ENCODE measurements at regions not wholly inside any gene's neighbourhood (a gene's known extent, or its start where the extent isn't known, plus 50 kb on each side); places are given as distances from the start of the nearest gene placed in this dataset.

DNA sequence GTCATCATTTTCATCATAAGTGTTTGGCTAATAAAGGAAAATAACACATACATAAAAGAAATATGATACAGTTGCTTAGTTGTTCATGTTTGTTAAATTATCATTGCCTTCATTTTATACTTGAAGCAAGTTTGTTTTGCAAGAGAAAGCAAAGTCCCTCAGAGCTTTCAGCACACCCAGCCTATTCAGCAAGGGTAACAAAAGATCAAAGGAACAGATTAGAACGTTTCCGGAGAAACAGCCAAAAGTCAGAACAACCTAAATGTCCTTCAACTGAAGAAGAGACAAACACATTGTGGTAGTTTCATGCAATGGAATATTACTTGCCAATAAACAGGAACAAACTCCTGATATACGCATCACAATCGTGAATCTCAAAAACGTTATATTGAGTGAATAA, 380.7 kb downstream of the MZT1 start:
- TF ChIP-seq SIN3A (IDR thresholded peaks at IDR 0.05; ENCODE audit: borderline replicate concordance, low read depth, low read length) (no peak), FOXJ3 (CRISPR knock-in tag; IDR thresholded peaks at IDR 0.05) (no peak), EZH2phosphoT487 (IDR thresholded peaks at IDR 0.05; ENCODE audit: borderline replicate concordance, low read depth) (no peak), JUND (IDR thresholded peaks at IDR 0.05) (no peak), GATA2 (CRISPR knock-in tag; IDR thresholded peaks at IDR 0.05) (no peak), TEAD4 (IDR thresholded peaks at IDR 0.05; ENCODE audit: borderline replicate concordance, insufficient read depth) (no peak)
- TF ChIP-seq, protein P1, sequence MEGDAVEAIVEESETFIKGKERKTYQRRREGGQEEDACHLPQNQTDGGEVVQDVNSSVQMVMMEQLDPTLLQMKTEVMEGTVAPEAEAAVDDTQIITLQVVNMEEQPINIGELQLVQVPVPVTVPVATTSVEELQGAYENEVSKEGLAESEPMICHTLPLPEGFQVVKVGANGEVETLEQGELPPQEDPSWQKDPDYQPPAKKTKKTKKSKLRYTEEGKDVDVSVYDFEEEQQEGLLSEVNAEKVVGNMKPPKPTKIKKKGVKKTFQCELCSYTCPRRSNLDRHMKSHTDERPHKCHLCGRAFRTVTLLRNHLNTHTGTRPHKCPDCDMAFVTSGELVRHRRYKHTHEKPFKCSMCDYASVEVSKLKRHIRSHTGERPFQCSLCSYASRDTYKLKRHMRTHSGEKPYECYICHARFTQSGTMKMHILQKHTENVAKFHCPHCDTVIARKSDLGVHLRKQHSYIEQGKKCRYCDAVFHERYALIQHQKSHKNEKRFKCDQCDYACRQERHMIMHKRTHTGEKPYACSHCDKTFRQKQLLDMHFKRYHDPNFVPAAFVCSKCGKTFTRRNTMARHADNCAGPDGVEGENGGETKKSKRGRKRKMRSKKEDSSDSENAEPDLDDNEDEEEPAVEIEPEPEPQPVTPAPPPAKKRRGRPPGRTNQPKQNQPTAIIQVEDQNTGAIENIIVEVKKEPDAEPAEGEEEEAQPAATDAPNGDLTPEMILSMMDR (IDR thresholded peaks at IDR 0.05), result no peak
- ChIA-PET POLR2A (no interaction called here), CTCF (no interaction called here)
- H2AFZ ChIP-seq (ENCODE audit: low read depth), result 0 out of 2 replicates have a peak overlapping the region, but pooled peaks have one; percentile 28
- H4K20me1 ChIP-seq (ENCODE audit: insufficient read depth), result no peaks in the 10 kb centered on the region
- WGBS (ENCODE audit: low lambda C conversion rate), result 84% methylated on average over 5 of the region's 5 CpGs
- H3K9ac ChIP-seq, result no peak overlapping the region
- H3F3A ChIP-seq (replicated peaks; ENCODE audit: insufficient read depth), result no peaks in the 10 kb centered on the region
- DNase-seq, result no peak
- no peak overlapping the region for H3K27ac ChIP-seq (ENCODE audit: low read depth in 2 of 2, low read length in 1 of 2)
- no peak overlapping the region for H3K4me3 ChIP-seq (ENCODE audit: low read depth in 2 of 2, low read length in 1 of 2)
- no peaks in the 10 kb centered on the region for H3K9me3 ChIP-seq
- no peaks in the 10 kb centered on the region for H3K79me2 ChIP-seq (ENCODE audit: insufficient read depth)
- no peaks in the 10 kb centered on the region for H3K27me3 ChIP-seq (ENCODE audit: insufficient read depth)
- no peak overlapping the region for H3K4me2 ChIP-seq
- no peaks in the 10 kb centered on the region for H3K36me3 ChIP-seq (replicated peaks in 1 of 2; ENCODE audit: control insufficient read depth in 1 of 2, insufficient read depth in 2 of 2, low read length in 1 of 2)
- no peaks in the 10 kb centered on the region; a peak in 1 of 4 replicates for H3K4me1 ChIP-seq (ENCODE audit: control insufficient read depth in 1 of 2, insufficient read depth in 2 of 2, low read depth in 1 of 2, low read length in 1 of 2)
- no peaks in the 10 kb centered on the region; the same call in 1 of the 2 replicates for H3K9me2 ChIP-seq

DNA sequence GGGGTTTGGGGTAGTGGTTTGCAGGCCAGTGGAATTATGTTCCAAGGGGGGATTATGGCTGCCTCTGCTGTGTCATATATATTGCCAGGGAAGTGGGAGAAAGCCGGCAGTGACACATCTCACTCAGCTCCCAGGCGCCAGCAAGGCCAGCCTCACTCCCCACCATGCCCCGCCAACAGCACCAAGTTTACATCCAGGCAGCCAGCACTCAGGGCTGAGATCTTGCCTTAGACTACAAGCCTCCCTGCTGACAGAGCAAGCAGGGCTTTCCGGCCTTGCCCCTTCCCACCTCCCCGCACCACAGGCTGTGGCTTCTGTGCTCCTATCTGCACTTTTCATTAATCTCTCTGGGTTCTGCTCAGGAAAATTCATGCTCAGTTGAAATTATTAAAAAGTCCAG, 385.1 kb downstream of the MZT1 start:
- Histone ChIP-seq H3K9me2 (no peaks in the 10 kb centered on the region), H3K4me2 (no peak overlapping the region), H3K4me3 (ENCODE audit: low read depth in 2 of 2, low read length in 1 of 2) (no peak overlapping the region), H3K36me3 (replicated peaks in 1 of 2; ENCODE audit: control insufficient read depth in 1 of 2, insufficient read depth in 2 of 2, low read length in 1 of 2) (no peaks in the 10 kb centered on the region), H3K27me3 (ENCODE audit: insufficient read depth) (no peaks in the 10 kb centered on the region), H3K4me1 (ENCODE audit: control insufficient read depth in 1 of 2, insufficient read depth in 2 of 2, low read depth in 1 of 2, low read length in 1 of 2) (no peaks in the 10 kb centered on the region), H2AFZ (ENCODE audit: low read depth) (no peak overlapping the region), H3F3A (replicated peaks; ENCODE audit: insufficient read depth) (no peaks in the 10 kb centered on the region), H3K9ac (no peak overlapping the region), H4K20me1 (ENCODE audit: insufficient read depth) (no peaks in the 10 kb centered on the region), H3K27ac (ENCODE audit: low read depth in 2 of 2, low read length in 1 of 2) (no peak overlapping the region), H3K9me3 (no peaks in the 10 kb centered on the region), H3K79me2 (ENCODE audit: insufficient read depth) (no peaks in the 10 kb centered on the region)
- TF ChIP-seq, protein P1 (IDR thresholded peaks at IDR 0.05), result no peak
- TF ChIP-seq SMC3 (IDR thresholded peaks at IDR 0.05; ENCODE audit: low read depth, low read length) (no peak), JUND (IDR thresholded peaks at IDR 0.05) (no peak), YY1 (IDR thresholded peaks at IDR 0.05; ENCODE audit: low read depth) (no peak)
- 100% methylated on average over 1 of the region's 5 CpGs for WGBS (ENCODE audit: low lambda C conversion rate)
- ChIA-PET CTCF (no interaction called here), POLR2A (no interaction called here)
- DNase-seq, result no peak

Measured in SK-N-SH (cell line).